Lower lobe of right lung (tissue), 2 donors: ENCODE measurements at regions not wholly inside any gene's neighbourhood (a gene's known extent, or its start where the extent isn't known, plus 50 kb on each side); places are given as distances from the start of the nearest gene placed in this dataset.

Source experiments
- ATAC-seq, 2 donors: fragments of 200-7000 bp; cut with Tn5 transposase; one replicate each; pipeline ENCODE4 v1.9.1; 2020 to 2022; ENCODE audit warnings: mild to moderate bottlenecking in 2 of 2, moderate library complexity in 2 of 2
- DNase-seq: peaks from one replicate; pipeline ENCODE4 v3.0.0-alpha.2; 2020
- H3K27ac ChIP-seq: fragments of 200-600 bp; one replicate; pipeline ENCODE4 v1.8.0; 2022
- H3K27me3 ChIP-seq: fragments of 200-600 bp; one replicate; pipeline ENCODE4 v1.8.0; 2022; ENCODE audit warnings: low read depth
- H3K36me3 ChIP-seq: fragments of 200-600 bp; one replicate; pipeline ENCODE4 v1.8.0; 2022; ENCODE audit warnings: mild to moderate bottlenecking
- H3K4me1 ChIP-seq: fragments of 200-600 bp; one replicate; pipeline ENCODE4 v1.8.0; 2022
- H3K4me3 ChIP-seq: fragments of 200-600 bp; one replicate; pipeline ENCODE4 v1.8.0; 2022; ENCODE audit warnings: mild to moderate bottlenecking
- H3K9me3 ChIP-seq: fragments of 200-600 bp; one replicate; pipeline ENCODE4 v1.8.0; 2022
- CTCF ChIP-seq: fragments of 200-600 bp; IDR thresholded peaks from one replicate; pipeline ENCODE4 v1.8.0; 2022; ENCODE audit warnings: antibody characterized with exemption, mild to moderate bottlenecking
- intact Hi-C: fragments of 100-400 bp; cut with DNase I; formaldehyde crosslinking; loops from one replicate; pipeline ENCODE4 v1.11.0; 2022
- donor health status: DM: no; HTN: yes; CAD: no; lungs with severe emphysema.

- DNase-seq (no peak), ATAC-seq (no peak)
- Histone ChIP-seq H3K4me1 (peaks cover 5% of the 10 kb centered on the region), H3K4me3 (no peak overlapping the region), H3K9me3 (no peaks in the 10 kb centered on the region), H3K27me3 (no peaks in the 10 kb centered on the region), H3K27ac (no peak overlapping the region), H3K36me3 (no peaks in the 10 kb centered on the region)
- TF ChIP-seq CTCF: no peak
- intact Hi-C loops: no loop called here
Observed at GRCh38 chr1:116260621-116261020, 112.4 kb upstream of the ATP1A1 start.

GRCh38 chr1:116261227-116261626 lies 111.8 kb upstream of the ATP1A1 start:
- no peak overlapping the region for H3K4me3 ChIP-seq
- TF ChIP-seq CTCF: no peak
- H3K9me3 ChIP-seq: no peaks in the 10 kb centered on the region
- no peaks in the 10 kb centered on the region for H3K27me3 ChIP-seq
- H3K4me1 ChIP-seq: peaks cover 5% of the 10 kb centered on the region
- intact Hi-C loops: no loop called here
- H3K27ac ChIP-seq: no peak overlapping the region
- no peak for ATAC-seq
- no peaks in the 10 kb centered on the region for H3K36me3 ChIP-seq
- DNase-seq: no peak

- no peak overlapping the region for H3K27ac ChIP-seq
- no peak for ATAC-seq
Observed at GRCh38 chr1:116262207-116262994, 110.6 kb upstream of the ATP1A1 start.

GRCh38 chr1:116262995-116263385 lies 110.1 kb upstream of the ATP1A1 start:
- DNase-seq (no peak), ATAC-seq (no peak)
- no peak for TF ChIP-seq CTCF
- intact Hi-C loops: no loop called here
- H3K4me3 ChIP-seq: no peak overlapping the region
- H3K27ac ChIP-seq: no peak overlapping the region
- no peaks in the 10 kb centered on the region for H3K36me3 ChIP-seq
- peaks cover 5% of the 10 kb centered on the region for H3K4me1 ChIP-seq
- H3K27me3 ChIP-seq: no peaks in the 10 kb centered on the region
- no peaks in the 10 kb centered on the region for H3K9me3 ChIP-seq

More at GRCh38 chr1:116262207-116262994, 110.6 kb upstream of the ATP1A1 start:
- no peaks in the 10 kb centered on the region for H3K27me3 ChIP-seq
- intact Hi-C loops: no loop called here
- no peaks in the 10 kb centered on the region for H3K9me3 ChIP-seq
- no peaks in the 10 kb centered on the region for H3K36me3 ChIP-seq
- peaks cover 5% of the 10 kb centered on the region for H3K4me1 ChIP-seq
- TF ChIP-seq CTCF: no peak
- no peak for DNase-seq
- H3K4me3 ChIP-seq: no peak overlapping the region

GRCh38 chr1:116265931-116266863 lies 106.8 kb upstream of the ATP1A1 start:
- no peak overlapping the region for H3K27ac ChIP-seq
- H3K4me3 ChIP-seq: no peak overlapping the region
- DNase-seq: no peak
- ATAC-seq: no peak
- no peaks in the 10 kb centered on the region for H3K4me1 ChIP-seq
- intact Hi-C loops: no loop called here
- H3K9me3 ChIP-seq: no peaks in the 10 kb centered on the region
- no peaks in the 10 kb centered on the region for H3K27me3 ChIP-seq
- TF ChIP-seq CTCF: no peak
- no peaks in the 10 kb centered on the region for H3K36me3 ChIP-seq
